ENCODE measurements at regions not wholly inside any gene's neighbourhood (a gene's known extent, or its start where the extent isn't known, plus 50 kb on each side); places are given as distances from the start of the nearest gene placed in this dataset.

- H3K27me3 ChIP-seq: no peaks in the 10 kb centered on the region
Observed at GRCh38 chr10:130579913-130580312, 443.7 kb downstream of the GLRX3 start.

DNA sequence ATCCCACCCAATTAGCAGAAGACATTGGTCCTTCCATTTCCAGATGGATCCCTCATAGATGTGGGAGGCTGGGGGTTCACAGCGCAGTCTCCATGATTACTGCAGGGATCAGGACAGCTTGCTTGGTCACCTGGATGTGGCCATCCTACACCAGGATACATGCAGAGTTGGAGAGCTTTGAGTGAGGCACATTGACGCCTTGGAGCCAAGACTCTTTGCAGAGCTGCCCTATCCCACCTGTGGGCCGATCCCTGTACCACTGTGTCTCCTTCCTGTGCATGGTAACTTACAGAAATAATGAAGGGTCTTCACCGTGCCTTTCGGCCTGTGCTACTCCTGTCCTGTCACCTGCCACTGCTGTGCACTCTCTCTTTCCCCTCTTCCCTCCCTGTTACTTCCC is 444.8 kb downstream of the GLRX3 start:
- Histone ChIP-seq H3K4me3 (no peak overlapping the region), H3K4me1 (no peaks in the 10 kb centered on the region), H3K27ac (no peak overlapping the region), H3K27me3 (no peaks in the 10 kb centered on the region), H3K9me3 (no peaks in the 10 kb centered on the region), H3K36me3 (no peaks in the 10 kb centered on the region), H3K9ac (ENCODE audit: low read depth in 2 of 2, low read length in 2 of 2) (no peak overlapping the region)
- intact Hi-C loops (cut with DNase I): no loop called here
- TF ChIP-seq, protein P1, sequence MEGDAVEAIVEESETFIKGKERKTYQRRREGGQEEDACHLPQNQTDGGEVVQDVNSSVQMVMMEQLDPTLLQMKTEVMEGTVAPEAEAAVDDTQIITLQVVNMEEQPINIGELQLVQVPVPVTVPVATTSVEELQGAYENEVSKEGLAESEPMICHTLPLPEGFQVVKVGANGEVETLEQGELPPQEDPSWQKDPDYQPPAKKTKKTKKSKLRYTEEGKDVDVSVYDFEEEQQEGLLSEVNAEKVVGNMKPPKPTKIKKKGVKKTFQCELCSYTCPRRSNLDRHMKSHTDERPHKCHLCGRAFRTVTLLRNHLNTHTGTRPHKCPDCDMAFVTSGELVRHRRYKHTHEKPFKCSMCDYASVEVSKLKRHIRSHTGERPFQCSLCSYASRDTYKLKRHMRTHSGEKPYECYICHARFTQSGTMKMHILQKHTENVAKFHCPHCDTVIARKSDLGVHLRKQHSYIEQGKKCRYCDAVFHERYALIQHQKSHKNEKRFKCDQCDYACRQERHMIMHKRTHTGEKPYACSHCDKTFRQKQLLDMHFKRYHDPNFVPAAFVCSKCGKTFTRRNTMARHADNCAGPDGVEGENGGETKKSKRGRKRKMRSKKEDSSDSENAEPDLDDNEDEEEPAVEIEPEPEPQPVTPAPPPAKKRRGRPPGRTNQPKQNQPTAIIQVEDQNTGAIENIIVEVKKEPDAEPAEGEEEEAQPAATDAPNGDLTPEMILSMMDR (IDR thresholded peaks at IDR 0.05): no peak
- DNase-seq: no peak

More at GRCh38 chr10:130579913-130580312, 443.7 kb downstream of the GLRX3 start:
- TF ChIP-seq, protein P1 (IDR thresholded peaks at IDR 0.05): no peak
- H3K36me3 ChIP-seq: no peaks in the 10 kb centered on the region
- H3K27ac ChIP-seq: no peak overlapping the region
- no peak for DNase-seq
- H3K4me1 ChIP-seq: no peaks in the 10 kb centered on the region
- no peak overlapping the region for H3K9ac ChIP-seq (ENCODE audit: low read depth in 2 of 2, low read length in 2 of 2)
- no peaks in the 10 kb centered on the region for H3K9me3 ChIP-seq
- H3K4me3 ChIP-seq: no peak overlapping the region
- intact Hi-C loops (cut with DNase I): no loop called here

GRCh38 chr10:130587718-130588117 is 451.5 kb downstream of the GLRX3 start:
- no peak for DNase-seq
- Histone ChIP-seq H3K9me3 (no peaks in the 10 kb centered on the region), H3K4me3 (no peak overlapping the region), H3K4me1 (no peaks in the 10 kb centered on the region), H3K27ac (no peak overlapping the region), H3K9ac (ENCODE audit: low read depth in 2 of 2, low read length in 2 of 2) (no peak overlapping the region), H3K36me3 (no peaks in the 10 kb centered on the region), H3K27me3 (no peaks in the 10 kb centered on the region)
- intact Hi-C loops (cut with DNase I): no loop called here
- TF ChIP-seq, protein P1 (IDR thresholded peaks at IDR 0.05): no peak

DNA sequence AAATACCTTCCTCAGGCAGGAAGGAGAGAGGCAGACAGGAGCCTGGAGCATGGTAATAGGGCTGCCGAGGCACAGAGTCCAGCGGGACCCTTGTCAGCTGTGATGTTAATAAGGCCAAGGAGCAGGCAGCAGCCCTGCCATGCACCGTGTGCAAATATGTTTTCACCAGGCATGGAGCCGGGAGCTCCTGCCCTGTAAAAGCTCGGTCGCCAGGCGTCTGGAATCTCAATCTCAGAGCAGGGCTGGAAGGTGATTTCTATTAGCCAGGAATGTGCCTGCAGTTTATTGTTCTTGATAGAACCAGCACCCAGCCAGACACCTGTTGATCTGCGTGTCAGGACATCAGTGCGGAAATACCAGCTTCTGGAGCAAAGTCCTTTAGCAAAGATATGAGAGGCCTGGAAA is 469.8 kb downstream of the GLRX3 start:
- H3K27ac ChIP-seq: no peak overlapping the region
- no peaks in the 10 kb centered on the region for H3K9me3 ChIP-seq
- no peaks in the 10 kb centered on the region for H3K36me3 ChIP-seq
- TF ChIP-seq, protein P1 (IDR thresholded peaks at IDR 0.05): no peak
- intact Hi-C loops (cut with DNase I): no loop called here
- H3K27me3 ChIP-seq: no peaks in the 10 kb centered on the region
- DNase-seq: no peak
- H3K4me3 ChIP-seq: no peak overlapping the region
- H3K9ac ChIP-seq (ENCODE audit: low read depth in 2 of 2, low read length in 2 of 2): no peak overlapping the region
- H3K4me1 ChIP-seq: no peaks in the 10 kb centered on the region

- H3K27ac ChIP-seq: no peak overlapping the region
- no peaks in the 10 kb centered on the region for H3K4me1 ChIP-seq
- H3K9ac ChIP-seq (ENCODE audit: low read depth in 2 of 2, low read length in 2 of 2): no peak overlapping the region
- no peaks in the 10 kb centered on the region for H3K27me3 ChIP-seq
- H3K36me3 ChIP-seq: no peaks in the 10 kb centered on the region
- H3K9me3 ChIP-seq: no peaks in the 10 kb centered on the region
- H3K4me3 ChIP-seq: no peak overlapping the region
- TF ChIP-seq, protein P1 (IDR thresholded peaks at IDR 0.05): no peak
- no peak for DNase-seq
- intact Hi-C loops (cut with DNase I): no loop called here
Observed at GRCh38 chr10:130607366-130607765, 471.2 kb downstream of the GLRX3 start.

- H3K36me3 ChIP-seq: no peaks in the 10 kb centered on the region
- intact Hi-C loops (cut with DNase I): no loop called here
- TF ChIP-seq, protein P1 (IDR thresholded peaks at IDR 0.05): no peak
- H3K27ac ChIP-seq: no peak overlapping the region
- no peak for DNase-seq
- H3K9me3 ChIP-seq: no peaks in the 10 kb centered on the region
- H3K4me3 ChIP-seq: no peak overlapping the region
- H3K27me3 ChIP-seq: no peaks in the 10 kb centered on the region
- no peak overlapping the region for H3K9ac ChIP-seq (ENCODE audit: low read depth in 2 of 2, low read length in 2 of 2)
- no peaks in the 10 kb centered on the region for H3K4me1 ChIP-seq
Observed at GRCh38 chr10:130611239-130611638, 475.0 kb downstream of the GLRX3 start.
